22Rv1 (cell line): ENCODE measurements at regions not wholly inside any gene's neighbourhood (a gene's known extent, or its start where the extent isn't known, plus 50 kb on each side); places are given as distances from the start of the nearest gene placed in this dataset.

Experiments used
- CTCF ChIP-seq: fragments of 450-650 bp; IDR thresholded peaks from 2 replicates; pipeline ENCODE4 v1.5.1; 2017; ENCODE audit warnings: mild to moderate bottlenecking
- ZFX ChIP-seq: fragments of 450-650 bp; IDR thresholded peaks from 2 replicates; pipeline ENCODE4 v1.6.1; 2017; ENCODE audit warnings: antibody characterized with exemption, borderline replicate concordance

- TF ChIP-seq CTCF = no peak
- TF ChIP-seq ZFX = no peak
Observed at GRCh38 chr7:121576148-121576917, 180.2 kb upstream of the FAM3C start.
